Endodermal cell (in vitro differentiated cells): ENCODE measurements at regions not wholly inside any gene's neighbourhood (a gene's known extent, or its start where the extent isn't known, plus 50 kb on each side); places are given as distances from the start of the nearest gene placed in this dataset.
A peak's percentile ranks its signal among the peaks of the same experiment; 100 is the strongest.

Source experiments
- DNase-seq: peaks from one replicate; pipeline ENCODE4 v3.0.0-alpha.2; 2017
- H3K27ac ChIP-seq: 2 replicates; pipeline ENCODE4 v1.5.1; 2013; ENCODE audit warnings: mild to moderate bottlenecking, low read depth, low read length, moderate library complexity
- H3K27me3 ChIP-seq: 2 replicates; pipeline ENCODE4 v1.6.1; 2013; ENCODE audit warnings: mild to moderate bottlenecking, low read length, moderate library complexity; ENCODE audit not compliant: insufficient read depth, control insufficient read depth, poor library complexity, severe bottlenecking
- H3K36me3 ChIP-seq: 2 replicates; pipeline ENCODE4 v1.7.0; 2013; ENCODE audit warnings: mild to moderate bottlenecking, low read length, moderate library complexity; ENCODE audit not compliant: control insufficient read depth, insufficient read depth
- H3K4me1 ChIP-seq: one replicate; pipeline ENCODE4 v1.7.0; 2013; ENCODE audit warnings: low read length; ENCODE audit not compliant: control insufficient read depth, insufficient read depth
- H3K4me3 ChIP-seq: 2 replicates; pipeline ENCODE4 v1.5.1; 2013; ENCODE audit warnings: mild to moderate bottlenecking, low read length, moderate library complexity
- H3K9ac ChIP-seq: 2 replicates; pipeline ENCODE4 v1.6.1; 2013; ENCODE audit warnings: mild to moderate bottlenecking, low read length, moderate library complexity; ENCODE audit not compliant: poor library complexity, severe bottlenecking; ENCODE audit errors: extremely low read depth
- H3K9me3 ChIP-seq: 2 replicates; pipeline ENCODE4 v1.6.1; 2013; ENCODE audit warnings: mild to moderate bottlenecking, low read length, moderate library complexity; ENCODE audit not compliant: control insufficient read depth
- H3K27ac Mint-ChIP-seq: 2 replicates; pipeline ENCODE4 v1.8.0; 2020; ENCODE audit warnings: mixed read lengths
- H3K27me3 Mint-ChIP-seq: 2 replicates; pipeline ENCODE4 v1.8.0; 2021; ENCODE audit warnings: mild to moderate bottlenecking, mixed read lengths; ENCODE audit not compliant: insufficient read depth
- H3K36me3 Mint-ChIP-seq: 2 replicates; pipeline ENCODE4 v1.8.0; 2020; ENCODE audit warnings: low read depth, mixed read lengths
- H3K4me1 Mint-ChIP-seq: 2 replicates; pipeline ENCODE4 v1.8.0; 2020; ENCODE audit warnings: mixed read lengths
- H3K4me3 Mint-ChIP-seq: 2 replicates; pipeline ENCODE4 v1.8.0; 2020; ENCODE audit warnings: mild to moderate bottlenecking, moderate library complexity, mixed read lengths
- H3K9me3 Mint-ChIP-seq: 2 replicates; pipeline ENCODE4 v1.8.0; 2020; ENCODE audit warnings: mild to moderate bottlenecking, mixed read lengths
- CTCF ChIP-seq: fragments of 200-600 bp; sonication (generic); conservative IDR thresholded peaks from 2 replicates; pipeline ENCODE4 v1.5.0; 2021; ENCODE audit warnings: antibody characterized with exemption, mild to moderate bottlenecking
- WGBS, 2 experiments: methylation state at CpG; one replicate each; pipeline versions ENCODE4 v1.1.5 to v1.1.7; 2013; ENCODE audit warnings: missing lambda C conversion rate in 2 of 2, mixed read lengths in 1 of 2; ENCODE audit not compliant: insufficient coverage in 1 of 2, insufficient read length in 1 of 2; 5-methylcytosine and 5-hydroxymethylcytosine counted together

- Mint-ChIP-seq H3K9me3 (no peaks in the 10 kb centered on the region), H3K4me3 (no peak overlapping the region), H3K4me1 (peaks cover 22% of the 10 kb centered on the region), H3K36me3 (no peaks in the 10 kb centered on the region), H3K27me3 (peaks cover 3% of the 10 kb centered on the region), H3K27ac (no peak overlapping the region)
- H3K4me3 ChIP-seq: no peak overlapping the region
- peaks cover 7% of the 10 kb centered on the region for H3K4me1 ChIP-seq
- H3K27ac ChIP-seq: no peak overlapping the region
- DNase-seq: peak; percentile 67
- 75 to 82% methylated on average over 2 to 4 of the region's 4 CpGs for WGBS, 2 experiments
- H3K9me3 ChIP-seq: no peaks in the 10 kb centered on the region
- H3K27me3 ChIP-seq: no peaks in the 10 kb centered on the region
- H3K36me3 ChIP-seq: no peaks in the 10 kb centered on the region
- peak; percentile 60 for TF ChIP-seq CTCF
- no peak overlapping the region for H3K9ac ChIP-seq
Observed at GRCh38 chr5:138653502-138653901, 78.3 kb upstream of the HSPA9 start.

- Histone ChIP-seq H3K36me3 (no peaks in the 10 kb centered on the region), H3K27me3 (no peaks in the 10 kb centered on the region), H3K9ac (no peak overlapping the region), H3K9me3 (no peaks in the 10 kb centered on the region), H3K4me3 (no peak overlapping the region), H3K4me1 (peaks cover 7% of the 10 kb centered on the region), H3K27ac (no peak overlapping the region)
- whole genome bisulfite sequencing, 2 experiments: 80 to 93% methylated on average over 2 to 5 of the region's 6 CpGs
- no peak overlapping the region for H3K4me3 Mint-ChIP-seq
- H3K4me1 Mint-ChIP-seq: peaks cover 27% of the 10 kb centered on the region
- H3K36me3 Mint-ChIP-seq: no peaks in the 10 kb centered on the region
- peaks cover 3% of the 10 kb centered on the region for H3K27me3 Mint-ChIP-seq
- DNase-seq: no peak
- no peak for TF ChIP-seq CTCF
- H3K9me3 Mint-ChIP-seq: no peaks in the 10 kb centered on the region
- H3K27ac Mint-ChIP-seq: no peak overlapping the region
Observed at GRCh38 chr5:138651767-138652117, 76.5 kb upstream of the HSPA9 start.

- peaks cover 7% of the 10 kb centered on the region for H3K4me1 ChIP-seq
- H3K36me3 Mint-ChIP-seq: no peaks in the 10 kb centered on the region
- peaks cover 3% of the 10 kb centered on the region for H3K27me3 Mint-ChIP-seq
- WGBS, 2 experiments: 79 to 100% methylated on average over 1 to 14 of the region's 14 CpGs
- H3K4me1 Mint-ChIP-seq: peaks cover 24% of the 10 kb centered on the region
- H3K9me3 ChIP-seq: no peaks in the 10 kb centered on the region
- H3K36me3 ChIP-seq: no peaks in the 10 kb centered on the region
- TF ChIP-seq CTCF: no peak
- H3K27ac ChIP-seq: no peak overlapping the region
- no peak overlapping the region for H3K9ac ChIP-seq
- DNase-seq: no peak
- no peaks in the 10 kb centered on the region for H3K27me3 ChIP-seq
- H3K9me3 Mint-ChIP-seq: no peaks in the 10 kb centered on the region
- H3K4me3 Mint-ChIP-seq: no peak overlapping the region
- no peak overlapping the region for H3K27ac Mint-ChIP-seq
- no peak overlapping the region for H3K4me3 ChIP-seq
Observed at GRCh38 chr5:138651058-138651766, 76.0 kb upstream of the HSPA9 start.
